K562 (cell line): ENCODE measurements at regions not wholly inside any gene's neighbourhood (a gene's known extent, or its start where the extent isn't known, plus 50 kb on each side); places are given as distances from the start of the nearest gene placed in this dataset.

Experiments
- ATAC-seq: fragments of 200-7000 bp; cut with Tn5 transposase; 3 replicates; pipeline ENCODE4 v1.9.1; 2020; ENCODE audit warnings: moderate library complexity
- BruUV-seq: library from RNA; stranded (reverse); fragments of 400-500 nt; replicated peaks from 2 replicates; lab custom pipeline; 2021; lab: Mats Ljungman, UMichigan
- CTCF ChIA-PET: fragments of 300-600 bp; formaldehyde crosslinking; extraction: SDS; loops from one replicate; lab custom pipeline; 2021; ENCODE audit warnings: low intra/inter-chr PET ratio; lab: Yijun Ruan, JAX
- POLR2A ChIA-PET: fragments of 300-600, 350-650 bp; sonication (Branson Sonifier 250); formaldehyde crosslinking; extraction: SDS; loops from one replicate; lab custom pipeline; 2021; ENCODE audit warnings: antibody characterized with exemption, inconsistent platforms; lab: Yijun Ruan, JAX
- DNase-seq, 4 experiments: peaks; one replicate each; pipeline versions ENCODE4 v3.0.0 to v3.0.0-alpha.2; 2011 to 2018; ENCODE audit warnings: low spot score in 3 of 4, mixed read lengths in 3 of 4; ENCODE audit errors: extremely low read depth in 1 of 4
- FAIRE-seq: peaks from 2 replicates; lab custom pipeline; 2011; peaks lifted over from hg19 to GRCh38; lab: Jason Lieb, UNC
- H2AFZ ChIP-seq: 2 replicates; pipeline ENCODE4 v1.6.0; 2011; ENCODE audit warnings: low read depth, low read length, control low read depth, inconsistent platforms
- H3K27ac ChIP-seq: fragments of 200-600 bp; 3 replicates; pipeline ENCODE4 v1.8.0; 2011; ENCODE audit warnings: low read depth, mild to moderate bottlenecking, control low read depth, inconsistent platforms, low read length, moderate library complexity, mixed read lengths; ENCODE audit errors: extremely low read depth
- H3K27me3 ChIP-seq, 2 experiments: fragments of 300-600 bp in 1 of 2; 2 replicates in 1 of 2; 3 replicates in 1 of 2; pipeline versions ENCODE4 v1.6.0 to v1.8.0; 2011; ENCODE audit warnings: inconsistent platforms in 2 of 2, low read length in 2 of 2, mild to moderate bottlenecking in 1 of 2, mixed read lengths in 1 of 2, moderate library complexity in 1 of 2; ENCODE audit not compliant: control insufficient read depth in 2 of 2, insufficient read depth in 2 of 2
- H3K36me3 ChIP-seq: fragments of 300-600 bp; 3 replicates; pipeline ENCODE4 v1.8.0; 2011; ENCODE audit warnings: mild to moderate bottlenecking, low read length, inconsistent platforms; ENCODE audit not compliant: control insufficient read depth, insufficient read depth
- H3K4me1 ChIP-seq, 2 experiments: fragments of 200-600 bp in 1 of 2; replicated peaks in 1 of 2; 2 replicates in 1 of 2; 3 replicates in 1 of 2; pipeline versions ENCODE4 v1.5.1 to v1.8.0; 2011; ENCODE audit warnings: inconsistent platforms in 2 of 2, low read length in 2 of 2, mild to moderate bottlenecking in 1 of 2, mixed read lengths in 1 of 2, moderate library complexity in 1 of 2; ENCODE audit not compliant: control insufficient read depth in 2 of 2, insufficient read depth in 2 of 2
- H3K4me2 ChIP-seq: 2 replicates; pipeline ENCODE4 v1.6.1; 2011; ENCODE audit warnings: low read length, control low read depth, inconsistent platforms, mixed read lengths; ENCODE audit not compliant: insufficient read depth
- H3K4me3 ChIP-seq: fragments of 200-600 bp; sonication (generic), shearing (Covaris generic); 2 replicates; pipeline ENCODE4 v1.5.1; 2016; ENCODE audit warnings: control low read depth, inconsistent platforms
- H3K79me2 ChIP-seq: fragments of 200-600 bp; 3 replicates; pipeline ENCODE4 v1.8.0; 2011; ENCODE audit warnings: low read length, inconsistent platforms; ENCODE audit not compliant: control insufficient read depth, insufficient read depth
- H3K9ac ChIP-seq, 2 experiments: 2 replicates each; pipeline versions ENCODE4 v1.6.0 to v1.6.1; 2011; ENCODE audit warnings: low read depth in 2 of 2, low read length in 2 of 2, control low read depth in 1 of 2, inconsistent platforms in 1 of 2, mild to moderate bottlenecking in 1 of 2, mixed read lengths in 1 of 2; ENCODE audit not compliant: insufficient read depth in 1 of 2
- H3K9me1 ChIP-seq: one replicate; pipeline ENCODE4 v1.6.0; 2011; ENCODE audit warnings: inconsistent platforms, mild to moderate bottlenecking, low read length, moderate library complexity; ENCODE audit not compliant: control insufficient read depth, insufficient read depth
- H3K9me3 ChIP-seq: replicated peaks from 2 replicates; pipeline ENCODE4 v1.5.1; 2011; ENCODE audit warnings: low read depth, low read length, inconsistent platforms; ENCODE audit not compliant: control insufficient read depth, insufficient read depth
- H4K20me1 ChIP-seq: replicated peaks from 2 replicates; pipeline ENCODE4 v1.6.1; 2011; ENCODE audit warnings: low read length, inconsistent platforms, mixed read lengths; ENCODE audit not compliant: control insufficient read depth, insufficient read depth
- ASH1L ChIP-seq: fragments of 450-650 bp; IDR thresholded peaks from 2 replicates; pipeline ENCODE4 v1.6.1; 2018; ENCODE audit warnings: borderline replicate concordance, mild to moderate bottlenecking, low read depth; ENCODE audit not compliant: partially characterized antibody
- BRD9 ChIP-seq: fragments of 450-650 bp; IDR thresholded peaks from 2 replicates; pipeline ENCODE4 v1.6.1; 2018; ENCODE audit warnings: low read depth; ENCODE audit not compliant: partially characterized antibody
- CBX3 ChIP-seq, 2 experiments: IDR thresholded peaks; 1 replicate in 1 of 2; 2 replicates in 1 of 2; pipeline ENCODE4 v1.6.1; 2012; ENCODE audit warnings: inconsistent platforms in 2 of 2, low read length in 2 of 2, borderline replicate concordance in 1 of 2, control low read depth in 1 of 2
- CBX5 ChIP-seq: IDR thresholded peaks from 2 replicates; pipeline ENCODE4 v1.6.1; 2014; ENCODE audit warnings: low read depth, borderline replicate concordance
- ERF ChIP-seq: fragments of 450-650 bp; formaldehyde crosslinking; IDR thresholded peaks from 2 replicates; pipeline ENCODE4 v1.4.0; 2020; ENCODE audit warnings: mild to moderate bottlenecking, mixed read lengths
- KAT2B ChIP-seq: IDR thresholded peaks from one replicate; pipeline ENCODE4 v1.6.1; 2012; ENCODE audit warnings: low read depth, mild to moderate bottlenecking, control low read depth, inconsistent platforms, low read length, moderate library complexity
- NCOR1 ChIP-seq: fragments of 450-650 bp; IDR thresholded peaks from 2 replicates; pipeline ENCODE4 v1.6.1; 2016; ENCODE audit warnings: mild to moderate bottlenecking, moderate library complexity
- PHF21A ChIP-seq: fragments of 450-650 bp; IDR thresholded peaks from 2 replicates; pipeline ENCODE4 v1.6.1; 2017; ENCODE audit warnings: low read depth, borderline replicate concordance
- PYGO2 ChIP-seq: fragments of 450-650 bp; IDR thresholded peaks from 2 replicates; pipeline ENCODE4 v1.6.1; 2016; ENCODE audit warnings: mild to moderate bottlenecking, missing genetic modification characterization, moderate library complexity, missing compliant biosample characterization
- SETDB1 ChIP-seq: IDR thresholded peaks from one replicate; pipeline ENCODE4 v1.6.1; 2012; ENCODE audit warnings: low read length, control low read depth, inconsistent platforms
- ZNF324 ChIP-seq: fragments of 250-450 bp; sonication (Bioruptor Pico); IDR thresholded peaks from 2 replicates; pipeline ENCODE4 v1.4.0; 2020; ENCODE audit warnings: mild to moderate bottlenecking
- ZNF707 ChIP-seq: fragments of 250-450 bp; sonication (Bioruptor Pico); conservative IDR thresholded peaks from 2 replicates; pipeline ENCODE4 v1.8.0; 2022; ENCODE audit warnings: inconsistent platforms, mild to moderate bottlenecking, moderate library complexity
- WGBS: fragments of 100-300 bp; shearing (Covaris generic); methylation state at CpG from one replicate; pipeline ENCODE4 v1.1.6; 2016; ENCODE audit warnings: low coverage, mixed read lengths; ENCODE audit not compliant: insufficient coverage; ENCODE audit errors: missing lambda C conversion rate; 5-methylcytosine and 5-hydroxymethylcytosine counted together
- in situ Hi-C: fragments of 300-500 bp; cut with MboI; formaldehyde crosslinking; loops from 4 replicates; pipeline ENCODE4 v1.15.0; 2018; ENCODE audit warnings: inconsistent platforms, mixed read lengths
- intact Hi-C: fragments of 100-400 bp; cut with micrococcal nuclease; formaldehyde crosslinking; loops from 2 replicates; pipeline ENCODE4 v1.14.2; 2022
- TF ChIP-seq, protein P1 (sequence below): fragments of 450-650 bp; IDR thresholded peaks from 2 replicates; pipeline ENCODE4 v1.6.1; 2016; ENCODE audit warnings: borderline replicate concordance
- TF ChIP-seq, protein P2 (sequence below), 2 experiments: fragments of 450-650 bp in 1 of 2; sonication (generic) in 1 of 2; formaldehyde crosslinking; conservative IDR thresholded peaks; 2 replicates each; pipeline versions ENCODE4 v1.4.0 to v1.8.1; 2020 to 2022; ENCODE audit warnings: mild to moderate bottlenecking in 1 of 2, missing genetic modification reagents in 1 of 2

DNA sequence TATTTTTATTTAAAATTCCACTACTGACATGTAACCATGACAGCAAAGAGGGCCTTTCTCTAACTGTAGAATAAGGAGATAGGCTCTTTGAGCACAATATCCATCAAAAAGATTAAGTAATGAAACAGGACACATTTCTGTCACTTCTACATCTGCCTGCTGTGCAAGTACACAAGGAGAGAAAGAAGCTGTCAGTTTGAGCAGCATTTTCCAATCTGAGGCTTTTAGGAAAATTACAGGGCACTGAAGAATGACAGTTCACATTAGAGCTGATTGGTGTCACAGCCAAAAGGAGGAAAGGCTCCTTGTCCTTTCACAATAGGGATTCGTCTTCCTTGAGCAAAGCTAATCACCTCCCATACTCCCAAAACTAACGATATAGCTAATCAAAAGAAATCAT lies 158.8 kb upstream of the TAC1 start:
- BruUV-seq: no TSS peak
- H3K27me3 ChIP-seq: no peaks in the 10 kb centered on the region
- H3K9me1 ChIP-seq: no peaks in the 10 kb centered on the region
- no peak overlapping the region for H3K4me2 ChIP-seq
- no peak overlapping the region for H3K27ac ChIP-seq
- no peaks in the 10 kb centered on the region for H3K9me3 ChIP-seq
- H3K4me3 ChIP-seq: no peak overlapping the region
- no peaks in the 10 kb centered on the region for H4K20me1 ChIP-seq
- no peak overlapping the region for H2AFZ ChIP-seq
- ChIA-PET POLR2A (interaction anchor here (1.3 kb wide), 1 partner anchor 17 kb away, joined by 4 read pairs; no protein-coding TSS in a partner anchor), CTCF (no interaction called here)
- TF ChIP-seq NCOR1 (no peak), ZNF707 (CRISPR knock-in tag) (no peak), ZNF324 (CRISPR knock-in tag) (no peak), PYGO2 (tag) (no peak), ERF (CRISPR knock-in tag) (no peak), SETDB1 (no peak), BRD9 (no peak), CBX3 (IDR thresholded peaks at IDR 0.05; ENCODE audit: borderline replicate concordance in 1 of 2, low read length in 2 of 2) (no peak), PHF21A (no peak), CBX5 (no peak), ASH1L (no peak), KAT2B (no peak)
- TF ChIP-seq, protein P1, sequence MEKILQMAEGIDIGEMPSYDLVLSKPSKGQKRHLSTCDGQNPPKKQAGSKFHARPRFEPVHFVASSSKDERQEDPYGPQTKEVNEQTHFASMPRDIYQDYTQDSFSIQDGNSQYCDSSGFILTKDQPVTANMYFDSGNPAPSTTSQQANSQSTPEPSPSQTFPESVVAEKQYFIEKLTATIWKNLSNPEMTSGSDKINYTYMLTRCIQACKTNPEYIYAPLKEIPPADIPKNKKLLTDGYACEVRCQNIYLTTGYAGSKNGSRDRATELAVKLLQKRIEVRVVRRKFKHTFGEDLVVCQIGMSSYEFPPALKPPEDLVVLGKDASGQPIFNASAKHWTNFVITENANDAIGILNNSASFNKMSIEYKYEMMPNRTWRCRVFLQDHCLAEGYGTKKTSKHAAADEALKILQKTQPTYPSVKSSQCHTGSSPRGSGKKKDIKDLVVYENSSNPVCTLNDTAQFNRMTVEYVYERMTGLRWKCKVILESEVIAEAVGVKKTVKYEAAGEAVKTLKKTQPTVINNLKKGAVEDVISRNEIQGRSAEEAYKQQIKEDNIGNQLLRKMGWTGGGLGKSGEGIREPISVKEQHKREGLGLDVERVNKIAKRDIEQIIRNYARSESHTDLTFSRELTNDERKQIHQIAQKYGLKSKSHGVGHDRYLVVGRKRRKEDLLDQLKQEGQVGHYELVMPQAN: no peak
- TF ChIP-seq, protein P2, sequence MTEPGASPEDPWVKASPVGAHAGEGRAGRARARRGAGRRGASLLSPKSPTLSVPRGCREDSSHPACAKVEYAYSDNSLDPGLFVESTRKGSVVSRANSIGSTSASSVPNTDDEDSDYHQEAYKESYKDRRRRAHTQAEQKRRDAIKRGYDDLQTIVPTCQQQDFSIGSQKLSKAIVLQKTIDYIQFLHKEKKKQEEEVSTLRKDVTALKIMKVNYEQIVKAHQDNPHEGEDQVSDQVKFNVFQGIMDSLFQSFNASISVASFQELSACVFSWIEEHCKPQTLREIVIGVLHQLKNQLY (CRISPR knock-in tag; conservative IDR thresholded peaks at IDR 0.05): no peak
- H3K4me1 ChIP-seq: no peaks in the 10 kb centered on the region
- intact Hi-C loops (no loop called here), in situ Hi-C loops (no loop called here)
- ATAC-seq (no peak), FAIRE-seq (no peak), DNase-seq (no peak)
- 0% methylated on average over 2 of the region's 2 CpGs for WGBS
- no peak overlapping the region for H3K9ac ChIP-seq
- H3K79me2 ChIP-seq: no peaks in the 10 kb centered on the region
- H3K36me3 ChIP-seq: no peaks in the 10 kb centered on the region
